Activated CD8-positive, alpha-beta memory T cell treated with anti-CD3 and anti-CD28 coated beads, Interleukin-2, amount 50 U/mL, for 24 hours (primary cell): ENCODE measurements at regions not wholly inside any gene's neighbourhood (a gene's known extent, or its start where the extent isn't known, plus 50 kb on each side); places are given as distances from the start of the nearest gene placed in this dataset.

ENCODE experiments used
- DNase-seq: peaks from one replicate; pipeline ENCODE4 v3.0.0-alpha.2; 2020; ENCODE audit errors: extremely low read depth

DNA sequence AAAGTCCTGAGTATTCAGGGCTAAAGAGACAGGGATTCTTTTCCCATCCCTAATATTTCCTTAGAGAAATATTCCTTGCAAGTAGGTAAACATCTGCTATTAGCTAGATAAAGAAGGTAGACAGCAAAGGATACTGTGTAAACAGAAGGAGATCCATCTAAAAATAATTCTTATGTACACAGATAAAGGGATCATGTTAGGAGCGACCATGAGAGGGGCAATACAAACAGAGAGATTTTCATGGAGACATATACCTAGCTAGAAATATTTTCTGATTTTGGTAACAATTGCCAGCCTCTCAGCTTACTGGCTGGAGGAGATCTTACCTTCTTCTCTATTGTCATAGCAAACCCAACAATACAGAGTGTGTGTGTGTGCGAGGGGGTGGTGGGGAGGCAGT lies 184.6 kb upstream of the DMAC1 start:
- DNase-seq = no peak

DNA sequence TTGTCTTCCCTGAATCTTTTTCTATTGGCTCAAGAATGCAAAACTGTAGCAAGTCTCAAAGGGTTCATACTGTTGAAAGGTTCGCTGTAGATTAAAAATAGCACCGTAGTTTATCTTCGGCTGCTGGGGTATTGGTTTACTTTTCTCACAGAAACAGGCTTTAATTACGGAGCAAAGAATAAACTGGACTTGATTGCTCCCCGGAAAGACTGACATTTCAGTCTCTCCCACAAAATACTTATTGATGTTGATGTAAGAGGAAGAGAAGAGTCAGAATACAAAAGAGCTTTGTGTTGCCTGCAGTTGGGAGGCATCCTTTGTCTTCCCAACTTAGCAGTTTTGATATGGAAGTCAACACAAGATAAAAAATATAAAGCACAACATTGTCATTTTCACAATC lies 183.9 kb upstream of the DMAC1 start:
- DNase-seq = no peak

DNA sequence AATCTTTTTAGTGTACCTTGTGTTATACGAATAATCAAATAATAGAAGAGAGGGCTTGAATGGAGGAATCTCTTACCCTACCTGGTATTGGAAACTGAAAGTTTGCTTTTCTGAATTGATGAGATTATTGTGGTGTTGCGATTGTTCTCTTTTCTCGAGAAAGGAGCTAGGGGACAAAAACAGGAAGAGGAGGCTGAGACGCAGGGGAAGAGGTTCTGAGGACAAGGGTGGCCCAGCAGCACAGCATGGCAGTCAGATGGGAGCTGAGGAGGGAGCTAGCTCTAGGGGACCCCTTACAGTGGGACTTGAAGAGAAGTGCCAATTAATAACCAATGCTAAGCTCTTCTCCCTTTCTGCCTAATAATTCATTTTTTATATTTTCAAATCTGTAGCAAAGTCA lies 183.3 kb upstream of the DMAC1 start:
- no peak for DNase-seq

DNA sequence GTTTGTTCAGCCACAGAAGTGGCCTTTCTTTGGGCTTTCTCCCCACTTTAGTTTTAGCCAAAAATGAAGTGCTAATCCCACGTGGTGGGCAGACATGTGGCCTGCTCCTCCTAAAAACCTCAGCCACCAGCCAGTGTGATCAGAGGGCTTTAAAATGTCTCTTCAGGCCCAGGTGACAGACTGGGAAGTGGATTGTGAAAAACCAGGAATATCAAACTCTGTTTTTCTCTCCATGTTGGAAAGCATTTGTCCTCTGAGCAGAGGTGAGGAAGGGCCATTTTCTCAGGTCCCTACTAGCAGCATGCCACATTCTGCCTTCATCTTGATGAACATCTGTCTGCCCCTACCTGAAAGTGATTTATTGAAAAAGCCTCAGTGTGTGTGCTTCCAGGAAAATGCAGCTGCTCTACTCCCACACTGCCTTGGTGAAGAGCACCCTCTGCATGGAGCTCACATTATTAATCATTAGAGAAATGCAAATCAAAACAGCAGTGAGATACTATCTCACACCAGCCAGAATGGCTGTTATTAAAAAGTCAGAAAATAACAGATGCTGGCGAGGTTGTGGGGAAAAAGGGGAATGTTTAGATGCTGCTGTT lies 181.2 kb upstream of the DMAC1 start:
- no peak for DNase-seq

DNA sequence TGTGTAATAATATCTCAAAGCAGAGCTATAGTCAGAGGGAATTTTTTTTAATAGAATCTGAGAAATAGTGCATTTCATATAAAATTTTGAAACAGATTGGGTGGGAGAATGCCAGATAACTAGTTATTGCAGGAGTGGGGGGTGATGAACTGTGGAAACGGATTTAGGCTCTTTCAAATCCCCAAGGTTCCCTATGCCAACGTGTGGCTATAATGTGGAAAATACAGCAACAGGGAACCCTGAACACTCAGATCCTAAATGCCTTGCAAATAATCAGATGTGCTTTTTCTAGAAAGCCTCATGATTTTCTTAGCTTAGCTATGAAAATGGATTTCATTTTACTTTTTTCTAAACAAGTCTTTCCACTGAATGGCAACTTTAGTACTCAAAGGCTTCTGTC lies 180.5 kb upstream of the DMAC1 start:
- no peak for DNase-seq

DNA sequence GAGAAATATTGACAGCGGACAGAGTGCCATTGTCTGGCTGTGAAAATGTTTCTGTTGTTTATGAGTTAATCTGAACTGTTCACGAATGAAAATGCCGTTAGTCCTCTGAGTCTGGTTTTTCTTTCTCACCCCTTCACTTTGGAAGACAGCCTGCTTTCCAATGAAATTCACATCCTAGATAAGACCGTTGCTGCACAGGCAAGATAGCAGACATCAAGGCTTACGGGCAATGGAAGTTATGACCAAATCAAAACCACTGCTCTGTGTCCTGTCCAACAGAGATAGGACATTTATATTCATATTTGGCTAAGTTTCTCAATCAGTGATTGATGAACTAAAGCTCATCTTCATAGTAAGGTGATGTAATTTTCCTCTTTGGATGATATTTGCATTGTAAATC lies 180.0 kb upstream of the DMAC1 start:
- no peak for DNase-seq

DNA sequence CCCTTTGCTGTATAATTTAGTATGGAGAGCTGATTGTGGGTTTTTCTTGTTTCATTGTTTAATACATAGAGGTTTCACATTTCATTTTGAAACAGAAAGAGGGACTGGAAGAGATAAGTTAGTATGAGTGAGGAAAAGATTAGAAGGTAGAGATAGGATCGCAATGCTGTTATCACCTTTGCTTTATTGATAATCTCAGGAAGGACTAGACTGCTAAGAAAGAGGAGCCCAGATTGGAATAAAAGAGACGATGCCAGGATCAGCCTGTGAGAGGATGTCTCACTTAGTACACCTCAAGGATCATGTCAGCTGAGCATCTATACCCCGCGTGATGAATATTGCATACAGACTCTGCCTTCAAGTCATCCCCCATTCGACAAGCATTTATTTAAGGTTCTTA lies 178.0 kb upstream of the DMAC1 start:
- no peak for DNase-seq

DNA sequence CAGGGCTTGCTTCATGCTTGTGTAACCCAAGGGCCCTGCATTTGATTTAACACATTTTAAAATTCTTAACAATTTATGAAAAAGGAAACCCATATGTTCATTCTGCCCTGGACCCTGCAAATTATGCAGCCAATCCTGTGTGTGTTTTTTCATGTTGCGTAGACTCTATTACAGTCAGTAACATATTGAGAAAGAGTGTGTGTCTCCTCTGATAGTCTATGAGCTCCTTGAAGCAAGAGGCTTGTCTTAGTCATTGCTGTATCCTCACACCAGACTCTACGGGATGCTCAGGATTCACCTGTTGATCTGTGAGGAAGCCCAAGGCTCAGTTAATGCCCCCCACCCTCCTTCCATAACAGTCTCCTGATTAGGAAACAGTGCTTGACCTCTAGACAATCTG lies 177.3 kb upstream of the DMAC1 start:
- DNase-seq = no peak

DNA sequence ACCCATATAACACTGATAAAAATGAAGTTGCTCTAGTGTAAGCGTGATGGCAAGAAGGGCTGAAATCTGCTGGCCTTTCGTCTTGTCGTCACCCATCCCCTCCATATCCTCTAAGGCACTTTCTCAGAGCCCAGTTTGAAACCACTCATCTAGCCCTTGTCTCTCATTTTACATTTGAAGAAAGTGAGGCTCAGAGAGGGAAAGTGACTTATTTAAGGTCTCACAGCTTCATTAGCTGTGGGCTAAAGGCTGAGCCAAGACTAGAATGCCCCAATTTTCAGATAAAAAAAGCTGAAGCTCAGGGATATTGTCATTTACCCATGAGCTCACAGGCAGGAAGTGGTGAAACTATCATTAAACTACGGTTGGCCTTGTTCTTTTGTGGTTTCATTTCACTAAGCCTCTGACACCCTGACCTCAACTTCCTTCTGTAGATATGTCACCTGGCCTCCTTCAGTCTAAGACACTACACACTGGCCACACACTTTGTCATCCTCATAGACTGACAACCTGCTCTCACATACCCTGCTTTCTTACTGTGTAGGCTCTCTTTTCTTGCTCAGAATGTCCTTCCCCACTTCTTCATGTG lies 176.7 kb upstream of the DMAC1 start:
- DNase-seq = peak; percentile 32

DNA sequence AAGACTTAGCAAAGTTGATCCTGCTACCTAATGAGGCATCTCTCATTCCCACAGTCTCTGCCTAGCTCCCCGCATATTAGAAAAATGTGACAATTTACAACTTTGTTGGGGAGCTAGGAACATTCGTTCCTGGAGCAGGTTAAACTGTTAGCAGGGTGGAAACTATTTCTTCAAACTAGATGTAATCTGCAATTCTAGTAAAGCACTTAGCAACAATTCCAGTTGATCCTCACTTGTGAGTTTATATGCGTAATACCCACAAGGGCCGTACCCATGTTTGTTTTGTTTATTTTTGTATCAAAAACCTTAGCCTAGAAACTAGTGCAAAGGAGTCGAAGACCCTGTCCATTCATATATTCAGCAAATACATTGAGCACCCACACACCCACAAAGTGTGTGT lies 175.8 kb upstream of the DMAC1 start:
- no peak for DNase-seq

DNA sequence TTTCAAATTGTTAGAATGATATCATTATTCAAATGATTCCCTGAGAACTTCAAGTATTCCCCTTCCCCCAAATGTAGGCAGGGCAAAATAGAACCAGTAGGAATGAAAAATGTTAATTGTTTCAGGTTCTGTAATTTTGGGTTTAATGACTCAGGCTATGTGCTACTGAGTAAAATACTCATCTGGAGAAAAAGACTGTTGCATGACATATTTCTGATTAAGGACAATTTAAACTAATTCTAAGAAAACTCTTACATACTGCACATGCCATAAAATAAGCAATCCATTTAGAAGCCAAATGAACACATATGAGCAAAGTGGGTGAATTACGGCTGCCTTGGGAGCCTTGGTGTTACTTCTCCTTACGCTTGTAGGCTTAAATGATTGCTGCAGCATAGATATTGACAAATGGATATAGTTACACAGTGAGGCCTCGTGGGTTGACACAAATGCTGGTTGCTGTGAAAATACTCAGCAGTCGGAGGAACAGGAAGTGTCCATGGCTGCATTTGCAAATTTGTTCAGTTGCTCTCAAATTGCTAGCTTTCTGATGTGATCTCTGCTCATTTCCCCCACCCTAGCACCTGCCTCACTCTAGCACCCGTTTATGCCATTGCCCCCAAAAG lies 174.9 kb upstream of the DMAC1 start:
- DNase-seq = no peak

DNA sequence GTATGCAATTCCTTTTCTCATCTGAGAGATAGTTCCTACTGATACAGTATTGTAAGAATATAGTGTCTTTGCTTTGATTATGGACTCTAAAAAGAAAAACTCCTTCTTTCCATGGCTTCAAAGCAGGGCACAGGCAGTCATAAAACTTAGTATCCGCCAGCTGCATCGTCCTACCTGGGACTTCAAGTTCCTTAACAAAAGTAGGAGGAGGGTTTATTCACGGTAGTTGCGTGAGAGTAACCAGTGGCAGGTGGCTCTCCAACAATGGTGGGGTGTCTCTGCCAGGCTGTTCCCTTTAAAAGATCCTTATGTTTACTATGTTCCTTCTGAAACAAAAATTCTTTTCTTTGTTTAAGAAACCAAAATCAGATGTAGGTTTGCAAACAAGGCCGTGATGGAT lies 173.5 kb upstream of the DMAC1 start:
- no peak for DNase-seq

DNA sequence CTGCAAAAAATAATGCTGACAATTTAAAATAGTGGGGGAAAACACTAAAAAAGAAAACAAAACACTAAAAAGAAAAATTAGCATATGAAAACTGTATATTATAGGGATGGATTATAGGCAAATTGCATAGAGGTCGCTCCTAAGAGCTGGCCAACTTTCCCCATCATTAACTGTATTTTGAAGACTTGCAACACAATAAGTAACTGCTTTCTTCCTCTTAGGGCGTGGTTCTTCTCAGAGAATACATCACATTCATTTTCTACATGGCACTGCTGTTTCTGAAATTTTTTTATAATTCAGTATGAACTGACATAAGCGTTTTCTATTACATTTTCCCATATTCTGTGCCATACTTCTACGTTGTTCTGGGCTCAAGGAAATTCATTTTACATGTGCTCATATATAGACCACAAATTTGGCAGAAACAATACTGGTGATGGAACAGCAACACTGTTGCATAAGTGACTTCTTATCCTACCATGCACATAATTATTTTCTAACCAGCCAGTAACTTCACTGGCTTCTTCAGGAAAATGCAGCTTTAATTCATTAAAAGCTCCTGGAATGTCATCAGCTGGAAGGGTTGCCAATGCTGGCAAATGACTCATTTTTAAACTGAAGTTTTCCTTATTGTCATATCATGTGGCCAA lies 171.2 kb upstream of the DMAC1 start:
- DNase-seq = no peak

DNA sequence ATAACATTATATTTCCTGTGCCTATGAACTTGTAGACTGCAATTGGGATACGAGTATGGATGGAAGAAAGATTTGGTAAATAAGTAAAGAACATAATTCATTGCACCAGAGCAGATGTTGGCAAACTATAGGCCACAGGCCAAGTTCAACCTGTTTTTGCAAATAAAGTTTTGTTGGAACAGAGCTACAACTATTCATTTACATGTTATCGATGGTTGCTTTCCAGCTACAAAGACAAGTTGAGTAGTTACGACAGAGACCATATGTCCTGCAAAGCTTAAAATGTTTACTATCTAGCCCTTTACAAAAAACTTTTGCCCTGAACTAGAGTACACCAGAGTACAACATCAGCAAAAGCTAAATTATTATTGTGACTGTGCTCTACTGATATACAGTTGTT lies 169.1 kb upstream of the DMAC1 start:
- no peak for DNase-seq

DNA sequence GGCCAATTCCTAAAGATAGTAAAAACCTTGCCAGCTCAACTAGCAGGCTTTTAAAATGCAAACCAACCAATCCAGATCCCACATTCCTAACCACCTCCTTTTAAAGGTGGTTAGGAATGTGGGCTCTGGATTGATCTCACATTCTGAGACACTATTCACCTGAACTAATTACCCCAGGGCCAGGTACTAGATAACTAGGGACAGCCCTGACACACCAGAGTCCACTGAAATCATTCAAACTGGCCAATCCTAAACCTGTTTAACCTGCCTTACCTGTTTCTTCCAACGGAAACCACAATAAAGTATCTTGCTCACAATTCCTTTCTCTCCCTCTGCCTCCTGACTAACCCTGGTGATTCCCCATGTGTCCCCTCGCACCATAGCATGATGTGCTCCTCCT lies 168.3 kb upstream of the DMAC1 start:
- no peak for DNase-seq

DNA sequence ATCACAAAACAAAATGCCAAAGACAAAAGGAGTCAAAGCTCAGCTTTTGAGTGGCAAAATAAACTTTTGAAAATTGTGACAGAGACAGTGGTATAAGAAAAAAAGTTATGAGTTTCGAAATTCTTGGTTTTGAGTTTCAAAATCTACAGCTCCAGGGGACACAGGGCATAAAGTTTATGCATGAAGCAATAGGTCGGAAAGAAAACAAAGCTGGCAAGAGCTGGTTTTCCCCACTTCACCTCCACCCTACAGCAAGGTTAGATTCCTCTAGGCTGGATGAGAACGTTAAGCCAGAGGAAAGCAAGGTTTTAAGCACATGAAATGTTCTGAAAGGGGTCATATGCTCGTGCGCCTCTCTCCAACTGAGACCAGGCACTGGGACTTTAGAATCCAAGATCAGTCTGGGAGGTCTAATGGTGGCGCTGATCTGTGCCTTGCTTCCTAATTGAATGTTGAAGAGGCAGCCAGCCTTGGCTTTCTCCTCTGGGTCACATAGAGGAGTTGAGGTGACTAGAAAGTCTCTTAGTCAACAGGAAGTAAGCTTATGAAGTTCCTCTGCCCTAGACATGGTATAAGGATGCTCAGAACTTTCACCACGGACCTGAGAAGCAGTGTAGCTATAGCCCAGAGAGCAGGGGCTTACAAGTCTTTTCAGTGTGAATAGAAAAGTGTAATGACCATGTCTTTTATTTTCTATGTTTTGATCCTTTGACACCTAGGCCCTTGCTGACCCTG lies 167.7 kb upstream of the DMAC1 start:
- DNase-seq = no peak

DNA sequence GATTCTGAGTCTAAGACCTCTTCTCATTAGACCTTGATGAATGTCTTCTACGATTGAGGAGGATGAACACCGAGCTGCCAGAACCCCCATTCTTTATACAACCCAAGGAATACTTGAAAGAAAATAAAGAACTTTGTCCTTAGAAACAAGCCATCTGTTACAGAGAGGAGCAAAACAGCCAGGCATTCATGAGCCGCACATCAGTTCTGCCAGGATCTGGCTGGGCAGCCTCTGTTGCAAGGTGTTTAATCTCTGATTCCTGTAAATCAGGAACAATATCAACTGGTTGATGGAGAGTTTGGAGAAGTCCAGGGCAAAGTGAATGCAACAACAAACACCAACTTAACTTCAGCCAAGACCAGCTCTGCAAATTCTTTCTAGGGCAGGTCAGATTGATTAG lies 165.5 kb upstream of the DMAC1 start:
- DNase-seq = no peak

DNA sequence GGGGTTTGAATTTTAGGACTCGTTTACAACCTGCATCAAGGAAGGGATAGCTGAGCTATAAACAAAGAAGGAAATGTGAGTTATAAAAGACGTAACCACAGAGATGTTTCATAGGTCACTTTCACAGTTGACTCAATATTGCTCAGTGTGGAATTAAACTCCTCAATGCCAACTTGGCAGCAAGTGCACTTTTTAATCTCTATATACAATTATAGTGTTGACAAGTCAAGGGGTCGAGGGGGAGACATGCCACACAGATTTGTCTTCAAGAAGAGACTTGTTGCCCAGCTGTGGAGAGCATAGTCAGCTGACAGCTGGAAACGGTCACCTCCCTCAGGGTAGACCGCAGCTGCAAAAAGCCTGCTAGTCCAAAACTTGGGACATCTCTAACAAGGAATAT lies 163.4 kb upstream of the DMAC1 start:
- no peak for DNase-seq

DNA sequence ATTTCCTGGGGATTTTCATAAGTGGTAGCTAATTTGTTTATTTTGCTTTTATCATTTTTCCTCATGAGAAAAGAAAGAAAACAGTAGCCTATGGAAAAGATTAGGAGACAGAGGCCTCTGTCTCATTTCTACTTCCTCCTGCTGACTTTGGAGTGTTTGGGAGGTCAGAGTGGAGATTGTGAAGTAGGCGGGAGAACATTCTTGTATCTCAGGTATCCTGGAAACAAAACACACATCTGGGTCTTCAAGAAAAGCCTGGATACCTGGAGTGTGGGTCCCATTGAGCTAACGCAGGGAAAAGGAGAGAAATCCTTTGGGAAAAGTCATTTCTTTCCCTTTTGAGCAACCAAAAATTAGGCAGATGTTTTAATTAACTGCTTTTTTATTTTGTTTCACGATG lies 161.5 kb upstream of the DMAC1 start:
- no peak for DNase-seq

DNA sequence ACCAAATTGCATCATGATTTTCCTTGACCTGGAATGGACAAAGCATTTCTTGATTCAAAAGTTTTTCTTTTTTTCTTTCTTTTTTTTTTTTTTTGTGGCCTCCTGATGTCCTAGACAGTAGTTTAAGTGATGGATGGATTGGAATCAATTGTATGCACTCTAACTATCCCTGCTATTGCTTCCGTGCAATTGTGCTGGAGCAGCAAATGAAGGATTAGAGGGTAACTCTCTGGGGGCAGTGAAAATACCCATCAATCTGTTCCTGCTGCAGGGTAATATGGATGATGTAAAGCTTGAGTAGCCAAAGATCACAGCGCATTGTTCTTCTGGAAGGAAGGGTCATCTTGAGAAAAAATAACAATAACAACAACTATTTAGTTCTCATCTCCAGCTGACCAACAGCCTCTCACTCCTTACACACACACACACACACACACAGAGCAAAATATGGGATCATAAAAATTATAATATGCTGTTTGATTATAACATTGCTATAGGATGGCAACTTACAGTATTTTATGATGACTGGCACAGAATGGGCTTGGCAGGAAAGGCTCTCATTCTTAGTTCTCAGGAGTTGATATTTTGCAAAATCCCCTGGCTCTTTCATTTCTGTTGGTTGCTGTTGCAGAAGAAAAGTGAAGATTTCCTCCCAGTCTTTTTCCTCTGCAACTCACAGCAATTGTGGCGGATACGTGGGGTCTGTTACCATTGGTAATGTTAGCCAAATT lies 160.9 kb upstream of the DMAC1 start:
- DNase-seq = no peak

DNA sequence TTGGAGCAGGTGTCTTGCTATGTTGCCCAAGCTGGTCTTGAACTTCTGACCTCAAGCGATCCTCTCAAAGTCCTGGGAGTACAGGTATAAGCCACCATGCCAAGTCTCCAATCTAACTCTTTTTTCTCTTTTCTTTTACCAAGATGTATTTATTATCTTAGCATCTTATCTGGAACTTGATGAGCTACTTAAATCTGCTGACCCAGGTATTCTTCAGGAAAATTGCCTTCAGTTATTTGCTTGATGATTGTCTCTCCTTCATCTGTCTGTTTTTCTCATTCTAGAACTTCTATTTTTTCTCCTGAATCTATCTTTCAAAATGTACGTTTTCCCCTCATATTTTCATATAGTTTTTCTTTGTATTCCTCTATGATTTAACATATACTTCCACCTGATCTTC lies 158.2 kb upstream of the DMAC1 start:
- DNase-seq = no peak

DNA sequence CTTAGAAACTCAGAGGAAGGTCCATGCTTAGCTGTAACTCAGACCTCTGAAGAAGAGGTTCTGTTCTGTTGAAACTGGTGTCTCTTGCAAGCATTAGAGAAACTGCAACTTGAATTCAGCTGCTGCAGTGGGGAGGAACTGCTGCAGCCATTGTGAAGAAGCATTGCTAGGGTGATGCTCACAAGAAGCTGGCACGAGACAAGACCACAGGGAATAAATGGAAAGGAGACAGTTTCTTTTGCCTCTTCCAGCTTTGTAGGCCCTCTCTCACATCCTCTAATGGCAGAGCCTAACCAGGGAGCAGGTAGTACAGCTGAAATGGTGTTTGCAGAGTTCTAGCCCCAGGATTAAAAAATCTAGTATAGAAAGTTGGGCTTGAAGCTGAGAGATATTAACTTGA lies 148.0 kb upstream of the DMAC1 start:
- no peak for DNase-seq
